Mucosa of gallbladder (tissue), 1 donor: ENCODE measurements at regions not wholly inside any gene's neighbourhood (a gene's known extent, or its start where the extent isn't known, plus 50 kb on each side); places are given as distances from the start of the nearest gene placed in this dataset.

Experiments used
- DNase-seq: peaks from one replicate; pipeline ENCODE4 v3.0.0-alpha.2; 2020; ENCODE audit warnings: low spot score
- donor health status: DM: no; HTN: no; CAD: no.

DNA sequence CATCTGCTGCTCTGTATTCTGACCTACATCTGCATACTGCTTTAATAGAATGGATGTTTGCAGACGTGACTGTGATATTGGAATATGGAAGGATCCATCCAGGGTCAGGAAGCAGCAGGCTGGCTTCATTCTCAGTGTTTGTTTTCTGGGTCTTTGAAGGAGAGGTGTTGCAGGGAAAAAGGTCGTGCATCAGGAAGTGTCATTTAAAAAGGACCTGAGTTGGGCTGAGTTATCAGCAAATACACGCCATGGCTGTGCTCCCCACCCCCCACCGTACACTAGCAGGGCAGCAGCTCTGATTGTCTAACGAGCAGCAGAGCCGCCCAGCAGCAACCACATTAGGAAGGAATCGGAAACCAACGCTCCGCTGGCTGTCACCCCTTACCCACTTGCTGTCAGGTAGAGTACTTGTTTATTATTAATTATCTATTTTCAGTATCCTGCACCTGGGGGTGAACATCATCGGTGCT is 63.1 kb upstream of the STEAP1B start:
- no peak for DNase-seq

DNA sequence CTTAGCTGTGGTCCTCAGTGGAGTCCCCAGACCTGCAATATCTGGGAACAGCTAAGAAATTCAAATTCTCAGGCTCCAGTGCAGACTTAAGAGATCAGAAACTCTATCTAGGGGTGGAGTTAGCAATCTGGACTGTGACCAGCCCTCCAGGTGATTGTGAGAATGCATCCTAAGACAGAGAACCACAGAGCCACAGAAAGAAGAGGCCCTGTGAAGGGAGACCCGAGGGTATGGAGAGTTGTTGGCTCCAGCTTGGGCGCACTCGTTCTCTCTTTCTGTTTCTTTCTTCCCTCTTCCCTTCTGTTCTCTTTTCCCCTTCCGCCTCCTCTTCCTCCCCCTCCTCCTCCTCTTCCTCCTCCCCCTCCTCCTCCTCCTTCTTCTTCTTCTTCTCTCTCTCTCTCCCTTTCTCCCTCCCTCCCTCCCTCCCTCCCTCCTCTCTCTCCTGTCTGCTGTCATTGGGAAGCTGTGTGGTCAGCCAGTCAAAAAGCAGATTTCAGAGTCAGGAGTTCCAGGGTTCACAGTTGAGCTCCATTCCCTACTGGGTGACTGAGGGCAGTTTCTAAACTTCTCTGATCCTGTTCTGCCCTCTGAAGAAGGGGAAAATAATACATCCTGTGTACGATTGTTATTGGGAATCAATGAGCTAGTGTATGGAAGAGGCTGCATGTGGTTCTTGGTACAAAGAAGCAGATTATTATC is 62.1 kb upstream of the STEAP1B start:
- no peak for DNase-seq

DNA sequence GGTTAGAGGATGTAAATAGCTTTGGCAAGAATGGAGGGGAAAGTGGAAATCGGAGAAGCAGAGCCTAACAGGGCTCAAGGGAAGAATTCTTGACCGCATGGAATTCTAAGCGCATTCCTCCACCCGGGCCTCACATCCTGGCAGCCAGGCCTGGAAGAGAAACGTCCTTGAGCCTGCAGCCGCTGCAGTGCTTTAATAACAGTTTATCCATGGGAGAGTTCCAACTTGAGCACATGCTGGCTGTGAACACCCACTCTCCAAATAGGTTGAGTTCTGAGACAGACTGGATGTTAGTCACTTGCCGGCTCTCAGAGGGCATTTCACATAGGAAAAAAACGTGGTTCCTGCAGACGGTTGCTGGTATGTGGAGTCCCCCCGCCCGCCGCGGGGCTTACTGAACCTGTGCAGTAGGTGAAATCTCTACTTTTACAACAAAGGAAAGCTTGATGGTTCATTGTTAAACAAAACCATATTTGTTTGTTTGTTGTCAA is 61.4 kb upstream of the STEAP1B start:
- DNase-seq = peak; percentile 79

DNA sequence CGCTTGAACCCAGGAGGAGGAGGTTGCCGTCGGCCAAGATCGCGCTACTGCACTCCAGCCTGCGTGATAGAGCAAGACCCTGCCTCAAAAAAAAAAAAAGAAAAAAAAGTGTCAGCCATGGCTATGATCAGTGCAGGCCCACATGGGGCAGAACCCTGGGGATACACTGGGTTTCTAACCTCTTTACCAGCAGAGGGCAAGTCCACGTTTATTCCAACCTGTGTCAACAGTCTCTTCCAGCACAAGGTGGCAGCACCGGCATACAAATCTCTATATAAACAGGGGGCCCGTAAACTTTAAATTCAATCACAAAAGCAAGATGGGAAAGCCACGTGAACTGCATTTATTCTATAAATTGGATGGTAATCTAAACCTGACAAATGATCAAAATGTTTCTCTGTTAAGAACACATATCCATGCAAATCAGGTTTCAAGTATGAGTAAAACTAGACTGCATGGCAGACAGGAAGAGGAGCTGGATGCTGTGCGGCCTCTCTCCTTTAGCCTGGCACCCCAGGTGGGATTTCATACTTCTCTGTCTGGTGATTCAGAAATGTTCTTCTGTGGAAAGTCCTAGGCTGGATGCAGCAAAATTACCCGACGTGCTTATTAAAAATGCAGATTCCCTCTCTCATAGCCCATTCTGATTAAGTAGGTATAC is 60.0 kb upstream of the STEAP1B start:
- peak; percentile 74 for DNase-seq

DNA sequence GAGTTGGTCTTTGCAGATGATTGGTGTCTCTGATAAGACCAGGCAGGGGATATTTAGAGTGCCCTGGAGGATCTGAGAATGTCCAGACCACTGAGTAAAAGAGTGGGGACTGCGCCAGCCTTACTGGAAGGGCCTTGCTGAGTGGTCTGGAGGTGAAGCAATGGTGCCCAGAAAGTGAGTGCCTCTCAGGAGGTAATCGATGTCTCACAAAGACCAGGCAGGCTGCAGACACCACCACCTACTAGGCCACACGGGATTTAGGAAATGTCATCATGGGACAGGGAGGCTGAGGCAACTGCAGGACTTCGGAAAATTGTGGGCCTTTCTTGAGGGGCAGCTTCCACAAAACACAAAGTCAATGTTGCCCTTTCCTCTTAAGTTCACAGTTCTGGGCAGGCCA is 57.2 kb upstream of the STEAP1B start:
- peak; percentile 9 for DNase-seq

DNA sequence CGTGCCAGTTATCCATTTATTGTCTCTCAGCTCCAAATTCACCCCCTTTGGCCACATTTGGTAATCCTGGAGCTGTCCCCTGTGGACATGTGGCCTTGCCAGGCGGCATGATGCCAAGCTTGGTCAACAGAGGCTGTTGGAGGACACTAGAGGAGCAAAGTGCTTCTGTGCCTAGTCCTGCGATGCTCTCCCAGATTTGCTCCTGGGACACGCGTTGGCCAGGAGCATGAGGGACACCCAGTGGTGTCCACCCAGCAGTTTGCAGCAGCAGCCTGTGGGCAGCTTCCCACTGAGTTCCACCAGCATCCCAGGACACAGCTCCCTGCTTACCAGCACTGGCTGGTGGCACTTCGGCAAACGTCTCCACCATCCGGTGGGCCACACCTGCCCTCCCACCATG is 55.5 kb upstream of the STEAP1B start:
- peak; percentile 6 for DNase-seq

DNA sequence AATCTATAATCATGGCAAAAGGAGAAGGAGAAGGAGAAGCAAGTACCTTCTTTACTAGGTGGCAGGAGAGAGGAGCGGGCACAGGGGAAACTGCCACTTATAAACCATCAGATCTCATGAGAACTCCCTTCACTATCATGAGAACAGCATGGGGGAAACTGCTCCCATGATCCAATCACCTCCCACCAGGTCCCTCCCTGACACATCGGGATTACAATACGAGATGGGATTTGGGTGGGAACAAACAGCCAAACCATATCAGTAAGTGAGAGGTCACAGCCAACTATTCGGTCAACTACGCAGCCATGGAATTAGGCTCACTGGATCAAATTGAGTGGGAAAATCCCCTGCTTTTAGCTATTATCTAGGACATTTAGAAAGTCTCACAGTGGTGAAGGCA is 54.2 kb upstream of the STEAP1B start:
- DNase-seq = no peak

DNA sequence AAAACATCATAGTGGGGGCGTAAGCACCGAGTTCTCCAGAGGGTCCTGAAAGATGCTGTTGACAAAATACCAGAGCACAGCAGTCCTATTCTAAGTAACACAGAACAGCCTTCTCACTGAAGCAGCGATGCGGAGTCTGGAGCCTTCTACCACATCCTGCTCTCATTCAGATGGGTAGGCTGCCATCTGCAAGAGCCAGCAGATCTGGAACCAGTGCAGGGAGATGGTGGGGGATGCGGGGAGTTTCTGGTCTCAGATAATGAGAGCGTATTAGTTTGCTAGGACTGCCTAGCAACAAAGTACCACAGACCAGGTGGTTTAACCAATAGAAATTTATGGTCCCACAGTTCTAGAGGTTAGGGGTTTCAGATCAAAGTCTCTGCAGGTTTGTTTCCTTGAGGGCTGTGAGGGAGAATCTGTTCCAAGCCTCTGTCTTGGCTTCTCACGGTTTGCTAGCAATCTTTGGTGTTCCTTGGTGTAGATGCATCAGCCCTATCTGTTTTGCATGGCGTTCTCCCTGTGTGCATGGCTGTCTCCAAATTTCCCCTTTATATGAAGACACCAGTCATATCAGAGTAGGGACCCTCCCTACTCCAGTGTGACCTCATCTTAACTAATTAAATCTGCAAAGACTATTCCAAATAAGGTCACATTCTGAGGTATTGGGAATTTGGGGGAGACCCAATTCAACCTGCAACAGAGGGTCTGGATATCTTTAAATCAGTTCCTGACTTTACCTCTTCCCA is 52.0 kb upstream of the STEAP1B start:
- DNase-seq = no peak

DNA sequence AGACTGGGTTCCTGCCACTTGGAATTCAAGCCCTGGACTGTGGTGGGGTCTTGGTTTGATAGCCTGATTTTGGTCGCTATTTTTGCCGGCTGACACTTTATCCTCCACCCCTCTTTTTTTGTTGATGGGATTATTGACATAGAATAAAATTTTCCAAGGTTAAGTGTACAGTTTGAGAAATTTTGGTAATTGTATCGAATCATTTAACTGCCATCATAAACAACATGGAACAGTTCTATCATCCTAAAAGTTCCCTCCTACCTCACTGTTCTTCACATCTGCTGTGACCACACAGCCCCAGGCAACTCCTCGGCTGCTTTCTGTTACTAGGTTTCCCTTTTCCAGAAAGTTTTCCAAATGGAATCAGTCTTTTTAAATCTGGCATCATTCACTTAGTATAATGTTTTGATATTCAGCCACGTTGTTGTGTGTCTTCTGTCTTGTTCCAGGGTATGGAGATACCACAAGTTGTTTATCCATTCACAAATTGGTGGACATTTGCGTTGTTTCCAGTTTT is 50.6 kb upstream of the STEAP1B start:
- no peak for DNase-seq

DNA sequence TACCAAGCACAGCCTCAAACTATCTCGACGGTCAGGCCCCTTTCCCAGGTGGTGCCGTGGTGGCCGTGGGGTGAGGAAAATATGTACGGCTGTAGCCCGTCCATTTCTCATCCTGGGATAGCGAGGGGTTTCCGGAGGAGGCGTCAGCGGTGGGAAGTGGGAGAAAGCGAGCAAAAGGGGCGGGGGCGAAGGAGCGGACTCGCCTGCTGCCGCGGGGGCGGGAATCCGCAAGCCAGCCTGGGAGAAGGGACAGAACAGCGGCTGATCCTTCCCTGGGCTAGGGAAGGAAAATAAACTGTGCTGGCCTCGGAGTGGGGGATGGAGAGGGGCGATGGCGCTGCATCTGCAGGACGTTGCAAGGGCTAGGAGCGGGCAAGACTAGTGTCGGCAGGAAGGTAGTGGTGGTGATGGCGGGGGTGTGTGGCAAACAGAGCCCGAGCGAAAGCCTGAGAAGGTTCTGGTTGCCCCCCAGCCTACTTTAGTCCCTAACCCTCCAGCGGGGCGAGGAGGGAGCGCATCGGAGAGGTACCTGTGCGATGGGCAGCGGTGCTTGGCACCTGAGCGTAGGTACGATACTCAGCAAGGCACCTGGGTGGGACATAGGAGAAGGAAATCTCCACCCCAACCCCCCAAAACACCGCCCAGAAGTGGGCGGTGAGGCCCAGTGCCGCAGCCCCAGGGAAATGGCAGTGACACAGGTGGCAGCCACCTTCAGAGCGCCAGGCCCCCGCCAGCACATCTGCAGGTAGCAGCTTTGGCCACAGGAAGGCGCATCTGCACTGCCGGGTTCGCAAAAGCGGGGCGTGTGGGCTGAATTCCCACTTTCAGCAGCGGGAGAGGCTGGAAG is 49.9 kb upstream of the STEAP1B start:
- DNase-seq = no peak
